Bronchial epithelial cell (primary cell): ENCODE measurements at regions not wholly inside any gene's neighbourhood (a gene's known extent, or its start where the extent isn't known, plus 50 kb on each side); places are given as distances from the start of the nearest gene placed in this dataset.

ENCODE experiments used
- DNase-seq: peaks from one replicate; pipeline ENCODE4 v3.0.0-alpha.2; 2010; ENCODE audit warnings: low read depth
- FAIRE-seq: peaks from 2 replicates; lab custom pipeline; 2011; peaks lifted over from hg19 to GRCh38; lab: Jason Lieb, UNC
- H3K27me3 ChIP-seq: 2 replicates; pipeline ENCODE4 v1.5.1; 2011; ENCODE audit warnings: low read length; ENCODE audit not compliant: control insufficient read depth, insufficient read depth
- H3K36me3 ChIP-seq: 2 replicates; pipeline ENCODE4 v1.5.1; 2011; ENCODE audit warnings: low read length; ENCODE audit not compliant: control insufficient read depth, insufficient read depth
- H3K4me3 ChIP-seq: 2 replicates; pipeline ENCODE4 v1.5.1; 2011; ENCODE audit warnings: mild to moderate bottlenecking, low read depth, low read length, control low read depth
- TF ChIP-seq, protein P1 (sequence below): IDR thresholded peaks from 2 replicates; pipeline ENCODE4 v1.5.1; 2011; ENCODE audit warnings: mild to moderate bottlenecking, moderate library complexity, low read length, control low read depth, inconsistent platforms; ENCODE audit not compliant: insufficient read depth, severe bottlenecking

DNA sequence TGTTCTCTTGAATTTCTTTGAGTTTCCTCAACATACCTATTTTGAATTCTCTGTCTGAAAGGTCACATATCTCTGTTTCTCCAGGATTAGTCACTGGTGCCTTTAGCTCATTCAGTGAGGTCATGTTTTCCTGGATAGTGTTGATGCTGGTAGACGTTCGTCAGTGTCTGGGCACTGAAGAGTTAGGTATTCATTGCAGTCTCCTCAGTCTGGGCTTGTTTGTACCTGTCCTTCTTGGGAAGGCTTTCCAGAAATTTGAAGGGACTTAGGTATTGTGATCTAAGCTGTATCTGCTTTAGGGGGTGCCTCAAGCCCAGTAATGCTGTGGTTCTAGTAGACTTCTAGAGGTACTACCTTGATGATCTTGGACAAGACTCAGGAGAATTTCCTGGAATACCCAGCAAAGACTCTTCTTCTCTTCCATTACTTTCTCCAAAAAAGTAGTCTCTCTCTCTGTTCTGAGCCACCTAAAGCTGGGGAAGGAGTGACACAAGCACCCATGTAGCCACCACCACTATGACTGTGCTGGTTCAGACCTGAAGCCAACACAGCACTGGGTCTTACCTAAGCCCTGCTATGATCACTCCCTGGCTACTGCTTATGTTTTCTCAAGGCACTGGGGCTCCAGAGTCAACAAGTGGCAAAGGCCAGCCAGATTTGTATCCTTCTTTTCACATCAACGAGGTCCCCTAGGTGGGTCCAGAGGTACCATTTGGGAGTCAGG, 852.0 kb downstream of the BCL11A start:
- peak; percentile 99 for DNase-seq
- Histone ChIP-seq H3K4me3 (no peak overlapping the region), H3K36me3 (no peaks in the 10 kb centered on the region), H3K27me3 (no peaks in the 10 kb centered on the region)
- no peak for FAIRE-seq
- TF ChIP-seq, protein P1, sequence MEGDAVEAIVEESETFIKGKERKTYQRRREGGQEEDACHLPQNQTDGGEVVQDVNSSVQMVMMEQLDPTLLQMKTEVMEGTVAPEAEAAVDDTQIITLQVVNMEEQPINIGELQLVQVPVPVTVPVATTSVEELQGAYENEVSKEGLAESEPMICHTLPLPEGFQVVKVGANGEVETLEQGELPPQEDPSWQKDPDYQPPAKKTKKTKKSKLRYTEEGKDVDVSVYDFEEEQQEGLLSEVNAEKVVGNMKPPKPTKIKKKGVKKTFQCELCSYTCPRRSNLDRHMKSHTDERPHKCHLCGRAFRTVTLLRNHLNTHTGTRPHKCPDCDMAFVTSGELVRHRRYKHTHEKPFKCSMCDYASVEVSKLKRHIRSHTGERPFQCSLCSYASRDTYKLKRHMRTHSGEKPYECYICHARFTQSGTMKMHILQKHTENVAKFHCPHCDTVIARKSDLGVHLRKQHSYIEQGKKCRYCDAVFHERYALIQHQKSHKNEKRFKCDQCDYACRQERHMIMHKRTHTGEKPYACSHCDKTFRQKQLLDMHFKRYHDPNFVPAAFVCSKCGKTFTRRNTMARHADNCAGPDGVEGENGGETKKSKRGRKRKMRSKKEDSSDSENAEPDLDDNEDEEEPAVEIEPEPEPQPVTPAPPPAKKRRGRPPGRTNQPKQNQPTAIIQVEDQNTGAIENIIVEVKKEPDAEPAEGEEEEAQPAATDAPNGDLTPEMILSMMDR = no peak

DNA sequence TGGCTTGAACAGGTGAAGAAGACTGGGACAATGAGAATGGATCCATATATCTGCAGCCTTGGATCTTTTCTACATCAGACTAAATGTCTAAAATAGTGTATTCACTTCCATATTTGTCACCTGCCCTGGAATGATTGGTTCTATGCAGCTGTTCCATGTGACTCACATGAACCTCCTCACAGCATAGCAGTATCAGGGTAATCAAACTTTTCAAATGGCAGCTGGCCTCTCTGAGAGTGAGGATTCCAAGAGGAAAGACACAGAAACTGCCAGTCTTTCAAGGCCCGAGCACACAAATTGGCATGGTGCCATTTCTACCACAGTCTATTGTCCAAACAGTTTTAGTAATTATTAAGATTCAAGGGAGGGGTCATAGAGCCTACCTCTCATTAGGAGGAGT, 859.3 kb downstream of the BCL11A start:
- H3K4me3 ChIP-seq = no peak overlapping the region
- no peak for FAIRE-seq
- no peaks in the 10 kb centered on the region for H3K27me3 ChIP-seq
- no peak for DNase-seq
- H3K36me3 ChIP-seq = no peaks in the 10 kb centered on the region
- TF ChIP-seq, protein P1 = no peak

DNA sequence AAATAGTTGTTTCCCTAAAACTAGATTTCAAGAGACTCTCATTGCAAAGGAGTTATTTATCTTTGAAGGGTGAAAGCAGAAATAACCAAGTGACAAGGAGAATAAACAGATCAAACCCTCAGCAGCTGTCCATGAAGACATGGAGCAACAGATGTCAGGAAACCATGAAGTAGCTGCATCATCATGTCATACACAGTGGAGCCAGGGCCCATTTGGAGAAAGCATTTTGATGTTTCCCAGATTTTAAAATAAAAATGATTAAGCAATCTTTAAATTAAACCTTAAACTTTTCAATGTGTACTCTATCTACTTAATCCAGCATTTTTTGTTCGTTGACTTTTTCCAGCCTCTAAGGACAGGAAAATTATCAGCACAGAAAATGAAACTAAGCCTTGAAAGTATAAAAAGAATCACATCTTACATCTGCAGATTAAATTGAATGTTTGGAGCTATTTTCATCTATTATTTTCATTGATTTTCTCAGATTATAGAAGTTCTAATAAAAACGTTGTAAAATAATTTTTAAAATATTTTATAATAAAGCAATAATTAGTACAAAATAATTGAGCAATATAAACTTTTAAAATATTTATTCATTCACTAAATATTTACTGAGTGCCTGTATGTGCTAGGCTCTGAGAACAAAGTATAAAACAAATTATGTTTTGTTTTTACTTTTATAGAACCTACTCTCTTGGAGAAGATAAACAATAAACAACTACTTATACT, 860.1 kb downstream of the BCL11A start:
- Histone ChIP-seq H3K27me3 (no peaks in the 10 kb centered on the region), H3K4me3 (no peak overlapping the region), H3K36me3 (no peaks in the 10 kb centered on the region)
- TF ChIP-seq, protein P1 = no peak
- no peak for FAIRE-seq
- DNase-seq = no peak

DNA sequence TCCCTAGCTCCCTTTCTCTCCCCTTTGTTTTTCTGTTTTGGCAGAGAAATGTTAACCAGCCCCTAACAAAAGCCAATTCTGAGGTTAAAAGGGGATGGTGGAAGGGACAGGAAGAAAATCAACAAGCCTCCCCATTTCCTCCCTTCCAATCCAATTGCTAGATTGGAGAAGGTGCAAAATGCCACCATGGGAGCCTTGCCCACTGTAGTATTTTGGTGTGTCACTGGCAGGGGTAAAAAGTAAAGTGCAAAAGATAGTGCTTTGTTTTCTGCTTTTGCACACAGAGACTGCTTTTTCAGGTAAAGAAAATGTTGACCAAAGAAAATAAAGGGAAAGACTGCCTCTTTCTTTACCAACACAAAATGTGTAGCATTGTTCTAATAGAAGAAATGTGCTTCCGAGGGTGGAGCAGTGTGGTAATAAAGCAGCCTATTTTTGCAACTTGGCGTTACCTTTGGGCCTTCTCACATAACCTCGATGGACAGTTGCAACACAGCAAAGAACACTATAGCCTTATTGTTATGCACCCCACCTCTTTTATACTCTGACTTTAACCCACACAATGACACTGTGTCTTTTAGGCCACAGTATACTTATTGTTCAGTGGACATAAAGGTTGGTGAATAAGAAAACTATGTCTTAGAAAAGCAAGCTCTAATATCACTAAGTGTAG, 861.8 kb downstream of the BCL11A start:
- Histone ChIP-seq H3K27me3 (no peaks in the 10 kb centered on the region), H3K4me3 (no peak overlapping the region), H3K36me3 (no peaks in the 10 kb centered on the region)
- TF ChIP-seq, protein P1 = no peak
- FAIRE-seq = no peak
- no peak for DNase-seq

DNA sequence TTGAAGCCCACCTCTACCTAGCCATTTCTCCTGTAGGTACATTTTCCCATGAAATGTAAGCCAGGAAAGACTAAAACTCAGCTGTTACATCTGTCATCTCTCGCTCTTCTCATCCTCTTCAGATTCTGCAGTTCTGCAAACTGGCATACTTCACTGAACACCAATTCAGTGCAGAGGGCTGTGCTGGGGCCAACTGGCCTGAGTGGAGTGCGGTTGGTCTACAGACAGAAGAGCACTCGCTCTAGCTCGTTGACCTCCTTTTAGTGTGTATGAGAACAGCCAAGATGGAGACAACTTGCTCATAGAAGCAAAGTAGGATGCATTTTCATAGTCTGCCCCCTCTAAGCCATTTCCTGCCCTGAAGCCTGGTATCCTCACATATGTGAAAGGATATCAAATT, 862.6 kb downstream of the BCL11A start:
- no peak for FAIRE-seq
- TF ChIP-seq, protein P1 = no peak
- no peak for DNase-seq
- Histone ChIP-seq H3K36me3 (no peaks in the 10 kb centered on the region), H3K27me3 (no peaks in the 10 kb centered on the region), H3K4me3 (no peak overlapping the region)
